Stimulated activated memory B cell treated with anti-CD40 and anti-IgM and Interleukin-4, amounts not matched to agents 10 μg/mL and 1 μg/mL and 100 μg/mL, for 72 hours (primary cell): ENCODE measurements at regions not wholly inside any gene's neighbourhood (a gene's known extent, or its start where the extent isn't known, plus 50 kb on each side); places are given as distances from the start of the nearest gene placed in this dataset.
"Not testable (repeated sequence)": the region's sequence is repeated elsewhere in the genome, so short reads cannot be mapped to it uniquely, and the experiment has no call there.

ENCODE experiments used
- ATAC-seq: fragments of 150-1000 bp; cut with Tn5 transposase; 2 replicates; pipeline ENCODE4 v1.10.0; 2021
- H3K27ac Mint-ChIP-seq: one replicate; pipeline ENCODE4 v1.8.0; 2022; ENCODE audit warnings: mild to moderate bottlenecking, mixed read lengths
- H3K27me3 Mint-ChIP-seq: one replicate; pipeline ENCODE4 v1.8.0; 2022; ENCODE audit warnings: mixed read lengths
- H3K36me3 Mint-ChIP-seq: one replicate; pipeline ENCODE4 v1.8.0; 2022; ENCODE audit warnings: mixed read lengths
- H3K4me1 Mint-ChIP-seq: one replicate; pipeline ENCODE4 v1.8.0; 2022; ENCODE audit warnings: mixed read lengths
- H3K4me3 Mint-ChIP-seq: one replicate; pipeline ENCODE4 v1.8.0; 2022; ENCODE audit warnings: mild to moderate bottlenecking, moderate library complexity, mixed read lengths
- H3K9me3 Mint-ChIP-seq: one replicate; pipeline ENCODE4 v1.8.0; 2022; ENCODE audit warnings: mixed read lengths

- H3K4me1 Mint-ChIP-seq, result no peaks in the 10 kb centered on the region
- no peak overlapping the region for H3K4me3 Mint-ChIP-seq
- no peak overlapping the region for H3K27ac Mint-ChIP-seq
- no peaks in the 10 kb centered on the region for H3K36me3 Mint-ChIP-seq
- no peak for ATAC-seq
- H3K9me3 Mint-ChIP-seq, result peaks cover 2% of the 10 kb centered on the region
- H3K27me3 Mint-ChIP-seq, result peaks cover under 1% of the 10 kb centered on the region
Measured at GRCh38 chr6:160882006-160882405, 109.6 kb upstream of the MAP3K4 start.

- no peaks in the 10 kb centered on the region for H3K27me3 Mint-ChIP-seq
- H3K4me1 Mint-ChIP-seq, result no peaks in the 10 kb centered on the region
- no peak for ATAC-seq
- H3K36me3 Mint-ChIP-seq, result no peaks in the 10 kb centered on the region
- no peak overlapping the region for H3K27ac Mint-ChIP-seq
- H3K9me3 Mint-ChIP-seq, result peaks cover 2% of the 10 kb centered on the region
- no peak overlapping the region for H3K4me3 Mint-ChIP-seq
Measured at GRCh38 chr6:160882791-160883279, 108.7 kb upstream of the MAP3K4 start.

- Mint-ChIP-seq H3K4me3 (no peak overlapping the region), H3K27me3 (no peaks in the 10 kb centered on the region), H3K27ac (no peak overlapping the region), H3K36me3 (no peaks in the 10 kb centered on the region), H3K4me1 (no peaks in the 10 kb centered on the region), H3K9me3 (peaks cover 2% of the 10 kb centered on the region)
- no peak for ATAC-seq
Measured at GRCh38 chr6:160883560-160883959, 108.0 kb upstream of the MAP3K4 start.

GRCh38 chr6:160883999-160884398 is 107.6 kb upstream of the MAP3K4 start:
- no peak overlapping the region for H3K4me3 Mint-ChIP-seq
- H3K27ac Mint-ChIP-seq, result no peak overlapping the region
- peaks cover 2% of the 10 kb centered on the region for H3K9me3 Mint-ChIP-seq
- no peaks in the 10 kb centered on the region for H3K36me3 Mint-ChIP-seq
- H3K27me3 Mint-ChIP-seq, result no peaks in the 10 kb centered on the region
- no peak for ATAC-seq
- H3K4me1 Mint-ChIP-seq, result no peaks in the 10 kb centered on the region

- not testable (repeated sequence) for H3K4me1 Mint-ChIP-seq, H3K4me3 Mint-ChIP-seq, H3K9me3 Mint-ChIP-seq, ATAC-seq, H3K36me3 Mint-ChIP-seq, H3K27ac Mint-ChIP-seq, H3K27me3 Mint-ChIP-seq
Measured at GRCh38 chr6:160889148-160889547, 102.4 kb upstream of the MAP3K4 start.

- Mint-ChIP-seq H3K4me3 (no peak overlapping the region), H3K4me1 (no peaks in the 10 kb centered on the region), H3K27me3 (no peaks in the 10 kb centered on the region), H3K9me3 (no peaks in the 10 kb centered on the region), H3K27ac (no peak overlapping the region), H3K36me3 (no peaks in the 10 kb centered on the region)
- no peak for ATAC-seq
Measured at GRCh38 chr6:160891690-160892089, 99.9 kb upstream of the MAP3K4 start.

GRCh38 chr6:160895562-160895961 is 96.0 kb upstream of the MAP3K4 start:
- Mint-ChIP-seq H3K9me3 (no peaks in the 10 kb centered on the region), H3K4me1 (no peaks in the 10 kb centered on the region), H3K27me3 (peaks cover 4% of the 10 kb centered on the region), H3K36me3 (no peaks in the 10 kb centered on the region), H3K27ac (no peak overlapping the region), H3K4me3 (no peak overlapping the region)
- ATAC-seq, result no peak

- peaks cover 12% of the 10 kb centered on the region for H3K27me3 Mint-ChIP-seq
- H3K4me3 Mint-ChIP-seq, result no peak overlapping the region
- no peak for ATAC-seq
- no peaks in the 10 kb centered on the region for H3K9me3 Mint-ChIP-seq
- no peaks in the 10 kb centered on the region for H3K36me3 Mint-ChIP-seq
- no peaks in the 10 kb centered on the region for H3K4me1 Mint-ChIP-seq
- H3K27ac Mint-ChIP-seq, result no peak overlapping the region
Measured at GRCh38 chr6:160899671-160900430, 91.7 kb upstream of the MAP3K4 start.

GRCh38 chr6:160911949-160912348 is 79.6 kb upstream of the MAP3K4 start:
- no peaks in the 10 kb centered on the region for H3K4me1 Mint-ChIP-seq
- no peak overlapping the region for H3K27ac Mint-ChIP-seq
- ATAC-seq, result no peak
- no peak overlapping the region for H3K4me3 Mint-ChIP-seq
- H3K27me3 Mint-ChIP-seq, result peaks cover 6% of the 10 kb centered on the region
- no peaks in the 10 kb centered on the region for H3K36me3 Mint-ChIP-seq
- H3K9me3 Mint-ChIP-seq, result peaks cover 11% of the 10 kb centered on the region

- ATAC-seq, result no peak
- Mint-ChIP-seq H3K4me3 (no peak overlapping the region), H3K9me3 (peaks cover 8% of the 10 kb centered on the region), H3K27ac (no peak overlapping the region), H3K36me3 (no peaks in the 10 kb centered on the region), H3K4me1 (no peaks in the 10 kb centered on the region), H3K27me3 (peaks cover 6% of the 10 kb centered on the region)
Measured at GRCh38 chr6:160912411-160912810, 79.2 kb upstream of the MAP3K4 start.

GRCh38 chr6:160917572-160917971 is 74.0 kb upstream of the MAP3K4 start:
- Mint-ChIP-seq H3K27me3 (peaks cover 16% of the 10 kb centered on the region), H3K4me1 (no peaks in the 10 kb centered on the region), H3K9me3 (peaks cover 6% of the 10 kb centered on the region), H3K36me3 (no peaks in the 10 kb centered on the region), H3K27ac (no peak overlapping the region), H3K4me3 (no peak overlapping the region)
- no peak for ATAC-seq

- Mint-ChIP-seq H3K36me3 (no peaks in the 10 kb centered on the region), H3K4me3 (no peak overlapping the region), H3K4me1 (no peaks in the 10 kb centered on the region), H3K9me3 (no peaks in the 10 kb centered on the region), H3K27ac (no peak overlapping the region), H3K27me3 (peaks cover 9% of the 10 kb centered on the region)
- ATAC-seq, result no peak
Measured at GRCh38 chr6:160919723-160920440, 71.7 kb upstream of the MAP3K4 start.

GRCh38 chr6:160921095-160921494 is 70.5 kb upstream of the MAP3K4 start:
- Mint-ChIP-seq H3K4me3 (no peak overlapping the region), H3K27ac (no peak overlapping the region), H3K36me3 (no peaks in the 10 kb centered on the region), H3K9me3 (no peaks in the 10 kb centered on the region), H3K27me3 (peaks cover 19% of the 10 kb centered on the region), H3K4me1 (no peaks in the 10 kb centered on the region)
- no peak for ATAC-seq

- Mint-ChIP-seq H3K9me3 (no peaks in the 10 kb centered on the region), H3K36me3 (no peaks in the 10 kb centered on the region), H3K27ac (no peak overlapping the region), H3K4me3 (no peak overlapping the region), H3K4me1 (no peaks in the 10 kb centered on the region), H3K27me3 (peaks cover 48% of the 10 kb centered on the region)
- no peak for ATAC-seq
Measured at GRCh38 chr6:160926281-160927276, 65.0 kb upstream of the MAP3K4 start.

- H3K27me3 Mint-ChIP-seq, result peaks cover 48% of the 10 kb centered on the region
- ATAC-seq, result no peak
- no peaks in the 10 kb centered on the region for H3K36me3 Mint-ChIP-seq
- no peaks in the 10 kb centered on the region for H3K4me1 Mint-ChIP-seq
- H3K4me3 Mint-ChIP-seq, result no peak overlapping the region
- H3K9me3 Mint-ChIP-seq, result no peaks in the 10 kb centered on the region
- no peak overlapping the region for H3K27ac Mint-ChIP-seq
Measured at GRCh38 chr6:160927416-160927815, 64.2 kb upstream of the MAP3K4 start.
